ENCODE measurements at regions not wholly inside any gene's neighbourhood (a gene's known extent, or its start where the extent isn't known, plus 50 kb on each side); places are given as distances from the start of the nearest gene placed in this dataset.

DNA sequence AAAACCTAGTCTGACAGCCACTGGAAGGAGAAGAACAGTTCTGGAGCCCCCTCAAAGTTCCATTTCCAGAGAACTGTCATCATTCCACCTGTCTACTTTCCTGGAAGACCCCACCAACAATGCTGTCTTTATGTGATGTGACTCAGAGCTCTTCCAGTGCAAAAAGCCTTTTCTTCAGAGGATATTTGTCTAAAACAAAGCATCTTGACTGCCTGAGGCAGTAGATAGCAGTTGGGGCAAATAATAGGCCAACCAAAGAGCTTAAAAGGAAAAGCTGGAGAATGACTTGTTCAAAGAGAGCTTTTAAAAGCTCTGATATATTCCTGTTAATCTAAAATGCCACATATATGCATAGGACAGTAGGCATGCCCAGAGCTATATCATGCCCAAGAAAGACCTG is 62.6 kb downstream of the MIS18A start:
- DNase-seq (ENCODE audit: low spot score) = no peak

DNA sequence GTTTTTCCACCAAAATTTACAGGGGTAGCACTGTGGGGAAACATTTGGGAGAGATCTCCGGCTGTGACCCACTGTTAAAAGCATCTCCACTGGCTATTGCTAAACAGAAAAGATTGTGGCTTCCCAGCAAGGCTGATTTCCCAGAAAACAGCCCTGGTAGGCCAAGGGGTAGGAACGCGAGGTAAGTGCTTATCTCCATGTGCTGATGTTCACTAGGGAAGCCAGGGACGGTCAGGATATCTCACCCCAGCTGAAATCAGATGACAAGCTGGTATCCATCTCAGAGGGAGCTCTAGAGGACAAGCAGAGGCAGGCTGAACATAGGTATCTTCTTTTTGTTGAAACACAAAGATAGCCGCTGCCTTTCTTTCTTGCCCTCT is 63.6 kb downstream of the MIS18A start:
- no peak for DNase-seq (ENCODE audit: low spot score)

DNA sequence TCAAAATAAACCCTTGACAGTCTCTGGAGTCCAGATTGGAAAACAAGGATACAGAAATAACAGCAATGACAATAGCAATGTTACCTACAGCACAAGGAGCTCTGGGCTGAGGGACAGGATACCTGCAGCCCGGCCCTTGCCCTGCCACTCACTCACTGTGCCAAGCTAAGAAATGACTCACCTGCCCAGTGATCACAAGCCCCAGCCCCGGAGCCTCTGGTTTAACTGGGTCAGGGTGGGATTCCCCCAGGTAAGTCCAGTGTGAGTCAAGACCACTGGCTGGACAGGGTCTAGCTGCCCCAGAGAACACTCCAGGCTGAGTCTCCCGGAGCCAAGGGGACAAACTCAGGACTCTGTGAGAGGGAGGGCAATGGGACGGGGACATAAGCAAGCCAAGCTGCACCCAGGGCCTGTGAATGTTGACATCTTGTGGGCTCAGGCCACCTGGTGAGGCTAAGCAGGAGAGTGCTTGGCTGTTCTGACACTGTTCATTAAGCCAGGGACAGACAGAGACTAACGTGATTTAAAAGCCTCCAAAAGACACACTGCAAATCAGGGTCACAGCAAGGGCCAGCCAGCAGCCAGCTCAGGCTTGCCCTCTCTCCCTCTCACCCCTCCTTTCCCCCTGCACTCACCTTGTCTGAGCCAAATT is 64.1 kb downstream of the MIS18A start:
- no peak for DNase-seq (ENCODE audit: low spot score)

DNA sequence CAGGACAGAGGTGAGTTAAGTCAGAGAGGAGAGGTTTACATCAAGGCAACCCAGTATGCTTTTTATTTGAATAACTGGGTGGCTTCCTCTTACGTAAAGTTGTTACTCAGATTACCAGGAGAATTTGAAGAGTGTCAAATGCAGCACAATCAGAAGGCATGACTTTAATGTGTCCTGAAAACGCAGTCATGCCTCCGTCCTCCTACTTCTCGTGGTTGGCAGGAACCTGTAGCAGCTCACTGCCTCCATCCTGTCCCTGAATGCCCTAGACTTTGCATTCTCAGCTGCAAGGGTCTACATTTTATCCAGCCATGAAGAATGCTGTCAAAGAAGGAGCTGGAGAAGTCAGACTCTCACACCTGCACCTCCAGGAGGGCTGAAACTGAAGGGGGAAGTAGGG is 66.7 kb downstream of the MIS18A start:
- DNase-seq (ENCODE audit: low spot score) = no peak

DNA sequence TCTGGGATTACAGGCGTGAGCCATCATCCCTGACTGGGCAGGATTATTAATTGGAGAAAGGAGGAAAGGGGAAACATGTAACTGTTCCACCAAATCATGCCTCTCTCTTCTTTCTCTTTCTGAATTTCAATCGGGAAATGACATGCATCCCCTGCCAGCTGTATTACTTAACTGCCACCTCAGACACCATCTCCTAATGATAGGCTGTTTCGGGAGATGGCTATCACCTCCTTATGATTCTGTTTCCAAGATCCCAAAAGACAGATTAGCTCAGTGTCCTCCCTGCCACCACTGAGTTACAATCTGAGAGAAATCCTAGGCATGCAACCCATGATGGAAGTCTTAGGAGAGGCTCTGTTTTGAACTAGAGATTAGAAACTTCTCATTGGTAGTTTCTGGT is 67.5 kb downstream of the MIS18A start:
- no peak for DNase-seq (ENCODE audit: low spot score)

DNA sequence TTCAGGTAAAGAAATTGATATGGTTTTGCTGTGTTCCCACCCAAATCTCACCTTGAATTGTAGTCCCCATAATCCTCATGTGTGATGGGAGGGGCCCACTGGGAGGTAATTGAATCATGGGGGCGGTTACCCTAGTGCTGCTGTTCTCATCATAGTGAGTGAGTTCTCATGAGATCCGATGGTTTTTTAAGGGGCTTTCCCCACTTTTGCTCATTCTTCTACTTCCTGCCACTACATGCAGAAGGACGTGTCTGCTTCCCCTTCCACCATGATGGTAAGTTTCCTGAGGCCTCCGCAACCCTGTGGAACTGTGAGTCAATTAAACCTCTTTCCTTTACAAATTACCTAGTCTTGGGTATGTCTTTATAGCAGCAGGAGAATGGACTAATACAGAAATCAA is 69.3 kb downstream of the MIS18A start:
- DNase-seq (ENCODE audit: low spot score) = no peak

DNA sequence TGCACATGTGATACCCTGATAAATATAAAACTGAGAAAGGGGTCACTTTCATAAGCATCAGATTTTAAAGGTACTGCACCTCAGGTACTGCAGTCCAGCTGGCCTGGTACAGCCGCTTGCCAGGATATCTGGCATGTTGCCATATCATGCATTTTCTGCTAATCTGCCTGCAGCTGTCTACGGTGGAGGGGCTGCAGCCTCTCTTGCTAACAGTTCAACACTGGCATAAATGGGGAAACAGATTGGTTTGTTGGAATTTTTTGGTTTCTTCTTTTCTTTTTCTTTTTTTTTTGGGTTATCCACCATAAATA is 71.5 kb downstream of the MIS18A start:
- no peak for DNase-seq (ENCODE audit: low spot score)

DNA sequence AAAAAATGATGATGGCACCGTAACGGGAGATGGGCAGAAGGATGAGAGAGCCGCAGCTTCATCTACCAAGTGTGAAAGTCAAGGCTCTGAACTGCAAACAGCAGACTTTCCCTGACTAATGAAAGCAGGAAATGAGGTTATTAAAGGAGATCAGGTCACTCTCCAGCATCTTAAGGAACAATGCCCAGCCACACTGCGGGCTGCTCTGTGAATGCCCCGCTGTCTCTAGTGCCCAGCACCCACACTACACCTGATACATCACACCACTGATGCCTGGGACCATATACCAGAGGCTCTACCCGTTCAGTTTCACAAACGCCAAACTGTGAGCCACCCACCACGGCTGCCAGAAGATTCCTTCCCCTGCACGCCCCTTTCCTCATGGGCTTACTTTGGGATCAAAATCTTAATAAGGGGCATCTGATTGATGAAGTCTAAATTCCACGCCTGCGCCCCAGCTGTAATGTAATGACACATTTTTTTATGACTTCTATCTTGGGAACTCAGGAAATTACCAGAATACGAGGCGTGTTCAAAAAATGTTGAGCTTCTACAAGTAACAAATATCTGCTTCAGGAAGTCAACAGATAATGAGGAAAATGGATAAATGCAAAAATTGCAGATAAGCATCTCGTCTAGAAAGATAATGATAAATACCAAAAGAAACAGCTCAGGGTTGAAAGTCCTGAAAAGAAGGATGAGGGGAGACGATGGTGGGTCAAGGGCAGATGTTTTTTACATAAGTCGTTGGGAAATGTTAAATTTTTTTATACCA is 72.0 kb downstream of the MIS18A start:
- DNase-seq (ENCODE audit: low spot score) = no peak

DNA sequence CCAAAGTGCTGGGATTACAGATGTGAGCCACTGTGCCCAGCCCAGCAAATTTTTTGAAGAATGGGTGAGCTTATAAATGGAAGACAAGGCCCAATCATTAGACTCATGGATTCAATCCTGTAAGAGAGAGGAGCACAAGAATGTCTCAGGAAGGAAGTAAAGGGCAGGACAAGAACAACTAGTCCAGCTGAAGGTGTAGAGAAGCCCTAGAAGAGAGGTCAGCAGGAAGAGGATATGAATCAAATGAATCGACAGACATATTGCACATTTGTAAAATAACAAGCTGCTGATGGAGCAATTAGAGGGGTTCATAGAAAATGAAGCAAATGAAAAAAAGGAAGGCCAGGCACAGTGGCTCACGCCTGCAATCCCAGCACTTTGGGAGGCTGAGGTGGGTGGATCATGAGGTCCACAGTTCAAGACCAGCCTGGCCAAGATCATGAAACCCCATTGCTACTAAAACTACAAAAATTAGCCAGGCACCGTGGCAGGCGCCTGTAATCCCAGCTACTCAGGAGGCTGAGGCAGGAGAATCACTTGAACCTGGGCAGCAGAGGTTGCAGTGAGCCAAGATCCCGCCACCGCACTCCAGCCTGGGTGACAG is 74.9 kb downstream of the MIS18A start:
- no peak for DNase-seq (ENCODE audit: low spot score)

DNA sequence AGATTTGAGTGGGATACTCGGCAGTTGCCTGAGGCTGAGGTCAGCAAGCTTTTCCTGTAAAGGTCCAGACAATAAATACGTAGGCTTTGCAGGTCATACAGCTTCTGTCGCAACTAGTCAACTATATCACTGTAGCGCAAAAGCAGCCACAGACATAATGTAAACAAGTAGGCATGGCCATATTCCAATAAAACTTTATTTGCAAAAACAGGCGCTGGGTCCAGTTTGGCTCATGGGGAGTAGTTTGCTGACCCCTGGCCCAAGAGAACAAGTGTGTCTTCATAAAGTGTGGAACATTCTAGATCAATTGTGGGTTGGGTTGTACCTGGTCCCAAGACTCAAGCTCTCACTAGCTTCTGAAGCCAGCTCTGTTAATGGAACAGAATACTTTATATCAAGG is 78.8 kb downstream of the MIS18A start:
- no peak for DNase-seq (ENCODE audit: low spot score)

DNA sequence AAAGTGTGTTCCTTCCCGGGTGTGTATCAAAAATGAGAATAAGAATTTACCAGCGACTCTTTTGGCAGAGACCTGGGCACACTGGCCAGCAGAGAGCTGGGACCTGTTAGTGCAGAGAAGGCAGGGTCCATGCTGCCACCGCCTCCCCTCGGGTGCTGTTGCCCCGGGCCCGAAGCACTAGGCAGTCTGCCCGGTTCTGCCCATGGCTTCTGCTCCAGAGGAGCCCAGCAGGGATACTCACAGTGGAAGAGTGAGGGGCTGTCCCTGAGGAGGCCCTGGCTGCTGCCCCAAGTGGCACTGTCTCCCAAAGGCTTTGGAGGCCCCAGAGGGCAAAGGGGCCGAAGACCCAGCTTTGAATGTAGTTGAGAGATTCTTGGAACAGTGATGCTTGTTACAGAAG is 80.5 kb downstream of the MIS18A start:
- no peak for DNase-seq (ENCODE audit: low spot score)

DNA sequence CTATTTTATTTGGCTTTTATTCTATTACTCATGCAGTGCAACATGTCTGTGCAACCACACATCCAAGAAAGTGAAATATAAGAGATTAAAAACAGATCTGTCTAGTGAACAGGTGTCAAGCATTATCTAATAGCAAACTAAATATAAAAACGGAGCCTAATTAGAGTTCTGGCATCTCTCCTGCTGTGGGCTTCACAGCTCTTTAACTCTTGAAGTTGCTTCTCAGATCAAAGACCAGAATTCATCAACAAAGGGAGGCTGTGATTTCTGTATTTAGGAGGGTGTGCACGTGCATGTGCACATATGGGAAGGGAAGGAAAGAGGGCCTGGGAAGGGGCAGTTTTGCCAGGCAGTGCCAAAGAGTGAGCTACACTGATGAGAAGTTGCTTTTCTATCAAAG is 81.0 kb downstream of the MIS18A start:
- DNase-seq (ENCODE audit: low spot score) = no peak

DNA sequence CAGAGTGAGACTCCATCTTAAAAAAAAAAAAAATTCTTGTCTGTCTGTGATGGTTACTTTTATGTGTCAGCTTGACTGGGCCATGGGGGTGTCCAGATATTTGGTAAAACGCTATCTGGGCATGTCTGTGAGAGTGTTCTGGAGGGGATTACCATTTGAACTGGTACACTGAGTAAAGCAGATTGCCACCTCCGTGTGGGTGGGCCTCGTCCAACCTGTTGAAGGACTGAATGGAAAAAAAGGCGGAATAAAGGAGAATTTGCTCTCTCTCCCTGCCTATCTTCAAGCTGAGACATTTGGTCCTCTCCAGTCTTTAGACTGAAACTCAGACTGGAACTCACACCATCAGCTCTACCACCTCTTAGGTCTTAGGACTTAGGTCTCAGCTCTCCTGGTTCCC is 82.8 kb downstream of the MIS18A start:
- no peak for DNase-seq (ENCODE audit: low spot score)

DNA sequence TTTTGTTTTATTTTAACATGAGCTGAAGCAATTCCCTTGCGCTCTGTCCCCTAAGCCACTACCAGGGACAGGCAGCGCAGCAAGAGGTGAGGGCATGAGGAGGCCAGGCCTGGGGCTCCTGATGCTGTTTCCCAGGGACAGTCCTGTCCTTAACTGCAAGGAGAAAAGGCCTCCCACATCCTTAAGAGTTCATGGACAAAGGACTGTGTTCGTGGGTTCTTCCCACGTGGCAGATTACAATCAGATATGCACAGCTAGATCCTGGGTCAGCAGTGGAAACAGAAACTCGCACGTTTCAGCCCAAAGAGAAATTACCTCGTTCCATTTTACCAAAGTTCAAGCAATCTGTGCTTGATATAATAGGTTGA is 85.8 kb downstream of the MIS18A start:
- no peak for DNase-seq (ENCODE audit: low spot score)

DNA sequence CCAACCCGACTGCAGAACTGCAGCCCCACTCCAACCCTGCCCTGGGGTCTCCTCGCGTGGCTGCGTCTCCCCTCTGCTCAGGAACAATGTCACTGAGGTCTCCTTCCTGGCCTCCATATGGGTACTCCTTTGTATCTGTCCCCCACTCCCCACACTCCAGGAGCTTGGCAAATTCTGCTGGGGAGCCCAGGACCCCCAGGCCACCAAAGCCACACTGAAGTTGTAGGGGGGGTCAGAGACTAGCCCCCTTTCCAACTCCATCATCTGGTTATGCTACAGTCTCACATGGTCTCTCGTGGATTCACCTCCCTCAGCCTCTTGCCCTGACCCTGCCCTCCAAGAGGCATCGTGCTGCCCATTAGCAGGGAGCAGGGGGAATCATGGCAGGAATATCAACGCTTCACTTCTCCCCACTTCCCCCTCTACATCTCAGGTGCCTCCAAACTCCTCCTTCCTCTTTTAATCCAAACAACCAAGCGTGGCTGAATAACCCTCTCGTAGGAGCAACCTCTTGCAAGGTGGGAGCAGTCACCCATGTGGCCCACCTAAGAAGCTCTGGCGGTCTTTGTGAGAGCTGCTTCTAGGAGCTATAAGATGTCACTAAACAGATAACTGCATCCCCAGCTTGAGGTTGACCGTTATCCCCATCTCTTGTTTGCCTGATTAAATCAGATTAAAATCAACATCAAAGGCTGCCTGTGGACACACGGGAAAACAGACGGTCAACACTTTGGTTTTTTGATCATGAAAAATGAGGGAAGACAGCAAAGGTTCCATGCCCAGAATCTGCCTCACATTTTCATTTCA is 86.4 kb downstream of the MIS18A start:
- no peak for DNase-seq (ENCODE audit: low spot score)

DNA sequence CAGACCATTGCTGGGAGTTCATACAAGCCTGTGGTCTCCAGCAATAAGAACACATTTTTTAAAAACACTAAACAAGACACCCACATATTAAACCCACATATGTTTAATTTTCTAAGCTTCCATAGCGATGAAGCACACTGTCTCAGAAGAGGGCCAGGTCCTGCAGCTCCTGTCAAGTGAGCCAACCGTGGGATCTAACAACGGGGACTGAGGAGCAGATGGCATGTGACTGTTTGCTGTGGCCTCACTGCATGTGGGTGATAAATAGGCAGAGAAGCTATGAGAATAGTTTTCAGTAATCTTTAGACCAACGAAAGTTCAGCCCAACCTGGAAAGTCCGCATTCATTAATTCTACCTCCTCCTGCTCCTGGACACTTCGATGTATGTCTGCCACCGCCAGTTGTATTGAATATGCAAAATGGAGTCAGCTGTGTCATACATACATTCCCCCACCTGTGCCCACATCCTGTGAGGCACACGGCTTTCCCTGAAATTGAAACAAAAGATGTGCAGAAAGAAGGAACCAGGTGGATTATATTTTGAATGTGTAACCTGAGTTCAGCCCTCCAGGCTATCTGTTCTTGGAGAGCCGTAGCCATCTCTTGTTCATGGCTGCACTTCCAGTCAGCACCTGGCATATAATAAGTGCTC is 88.2 kb downstream of the MIS18A start:
- no peak for DNase-seq (ENCODE audit: low spot score)

DNA sequence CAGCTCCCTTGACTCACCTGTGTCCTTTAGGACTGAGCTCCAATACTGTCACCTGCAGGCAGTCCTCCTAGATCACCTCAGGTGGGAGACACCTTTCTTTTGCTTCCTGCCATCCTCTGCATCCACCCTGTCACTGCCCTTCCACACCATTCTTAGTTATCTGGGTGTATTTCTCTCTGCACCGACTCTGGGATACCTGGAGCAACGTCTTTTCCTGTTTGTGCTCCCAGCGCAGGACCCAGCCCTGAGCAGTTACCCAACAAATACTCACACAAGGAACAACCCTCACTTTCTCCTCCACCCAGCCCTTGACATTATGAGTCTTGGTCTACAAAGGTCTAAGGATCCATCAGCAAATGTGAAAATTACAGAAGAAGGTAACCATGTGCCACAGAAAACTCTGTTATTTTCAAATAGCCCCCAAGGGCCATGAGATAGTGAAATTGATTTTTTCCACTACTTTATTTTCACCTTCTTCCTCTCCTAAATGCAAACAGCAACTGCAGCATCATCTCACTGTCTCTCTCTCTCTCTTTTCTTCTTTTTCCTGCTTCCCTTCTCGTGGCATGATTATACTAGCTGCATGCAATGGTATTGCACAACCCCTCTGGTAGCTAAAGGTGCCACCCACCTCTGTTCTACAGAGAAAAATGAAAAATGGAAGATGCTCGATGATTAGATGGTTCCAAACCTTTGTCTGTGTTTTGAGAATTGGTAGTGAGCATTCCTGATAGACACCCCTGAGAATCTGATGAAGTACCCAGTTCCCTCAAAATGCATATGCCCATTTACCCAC is 89.0 kb downstream of the MIS18A start:
- DNase-seq (ENCODE audit: low spot score) = no peak

DNA sequence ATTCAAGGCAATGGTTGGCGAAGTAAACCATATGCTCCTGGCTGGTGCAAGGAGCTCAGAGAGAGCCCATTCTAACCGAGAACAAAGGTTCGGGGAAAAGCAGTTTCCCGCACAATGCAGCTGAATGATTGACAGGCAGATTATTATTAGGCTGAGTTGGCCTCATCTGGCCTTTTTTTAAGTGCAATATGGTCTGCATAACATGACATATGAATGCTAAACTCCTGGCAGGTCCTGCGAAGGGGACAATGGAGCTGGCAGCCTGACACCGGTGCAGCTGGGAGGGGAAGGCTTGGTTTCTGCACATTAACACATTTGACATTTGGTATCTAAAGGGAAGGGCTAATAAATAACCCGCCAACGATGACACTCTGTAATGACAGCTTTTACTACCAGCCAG is 92.0 kb downstream of the MIS18A start:
- no peak for DNase-seq (ENCODE audit: low spot score)

DNA sequence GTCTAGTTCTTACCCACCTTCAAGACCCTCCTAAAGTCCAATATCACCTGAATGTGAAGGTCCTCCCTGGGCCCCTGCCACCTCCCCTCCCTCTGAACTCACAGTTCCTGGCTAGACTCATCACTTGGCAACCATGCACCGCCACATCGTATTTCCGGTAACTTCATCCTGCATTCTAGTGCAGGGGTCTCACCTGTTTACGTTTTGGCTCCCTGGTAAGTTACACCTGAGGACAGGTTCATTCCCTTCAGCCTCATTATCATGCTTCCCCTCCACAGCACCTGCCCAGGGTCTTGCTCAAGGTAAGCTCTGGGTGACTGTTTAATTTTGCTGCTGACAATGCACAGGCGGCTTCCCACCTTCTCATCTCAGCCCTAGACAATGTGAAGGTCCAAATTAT is 93.1 kb downstream of the MIS18A start:
- DNase-seq (ENCODE audit: low spot score) = no peak

DNA sequence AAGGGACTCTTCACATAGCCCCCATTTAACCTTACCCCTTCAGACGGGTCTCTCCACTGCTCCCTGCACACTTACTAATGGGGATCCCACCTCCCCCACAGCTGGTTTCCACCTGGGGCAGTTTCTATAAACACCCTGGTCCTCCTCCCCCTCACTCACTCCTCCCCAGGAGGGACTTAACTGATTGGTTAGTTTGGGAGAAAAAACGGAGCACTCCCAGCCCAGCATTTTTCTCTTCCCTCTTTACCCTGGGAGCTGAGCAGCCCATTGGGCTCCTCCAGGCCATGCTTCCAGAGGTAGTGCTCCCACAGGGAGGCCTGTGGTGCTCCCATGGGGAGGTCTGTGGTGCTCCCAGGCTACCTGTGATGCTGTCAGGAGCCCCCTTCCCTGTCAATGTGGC is 93.7 kb downstream of the MIS18A start:
- no peak for DNase-seq (ENCODE audit: low spot score)

DNA sequence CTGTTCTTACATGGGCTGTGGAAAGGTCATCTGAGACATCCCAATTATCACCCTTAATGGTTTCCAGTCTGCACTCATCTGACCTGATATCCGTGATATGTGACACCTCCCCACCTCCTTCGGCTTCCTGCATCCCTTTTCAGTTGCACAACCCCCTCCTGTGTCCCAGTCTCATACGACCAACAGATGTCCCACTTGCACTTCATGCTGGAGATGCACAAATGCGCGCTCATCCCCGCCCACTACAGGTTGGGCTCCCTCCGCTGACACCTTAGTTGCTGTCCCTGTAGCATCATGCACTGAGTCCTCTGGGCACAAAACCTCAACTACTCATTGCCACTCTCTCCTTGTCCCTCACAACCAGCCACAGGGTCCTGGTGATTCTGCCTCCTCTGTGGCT is 94.4 kb downstream of the MIS18A start:
- no peak for DNase-seq (ENCODE audit: low spot score)

DNA sequence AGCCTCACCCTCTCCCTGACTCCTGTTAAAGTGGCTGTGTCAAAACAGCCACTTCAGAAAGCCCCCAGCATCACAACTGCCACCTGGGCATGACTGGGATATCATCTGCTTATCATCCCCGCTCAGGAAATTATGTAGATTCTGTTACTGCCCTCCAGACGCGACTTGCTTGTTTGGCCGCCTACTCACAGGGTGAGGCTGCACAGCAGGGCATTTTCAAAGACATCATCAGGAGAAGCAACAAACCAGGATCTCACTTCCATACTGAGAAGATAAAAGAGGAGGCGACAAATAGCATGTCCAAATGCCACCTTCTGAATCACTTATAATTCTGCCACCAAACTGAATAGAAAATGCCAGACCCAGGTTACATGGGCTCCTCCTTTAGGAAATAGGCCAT is 94.8 kb downstream of the MIS18A start:
- no peak for DNase-seq (ENCODE audit: low spot score)

Measured in NAMALWA (cell line).